ENCODE measurements at regions not wholly inside any gene's neighbourhood (a gene's known extent, or its start where the extent isn't known, plus 50 kb on each side); places are given as distances from the start of the nearest gene placed in this dataset.
"Not testable (repeated sequence)": the region's sequence is repeated elsewhere in the genome, so short reads cannot be mapped to it uniquely, and the experiment has no call there.

- not testable (repeated sequence) for FAIRE-seq
These were observed 758.3 kb upstream of the NXPH2 start for GRCh38 chr2:139538332-139539020.

- no peak for FAIRE-seq
These were observed 748.9 kb upstream of the NXPH2 start for GRCh38 chr2:139529080-139529479.

GRCh38 chr2:139526781-139527180, 746.6 kb upstream of the NXPH2 start:
- no peak for FAIRE-seq

GRCh38 chr2:139518321-139518720, 738.1 kb upstream of the NXPH2 start:
- FAIRE-seq = no peak

GRCh38 chr2:139514951-139515350, 734.8 kb upstream of the NXPH2 start:
- FAIRE-seq = no peak

GRCh38 chr2:139495851-139496250, 715.7 kb upstream of the NXPH2 start:
- no peak for FAIRE-seq

GRCh38 chr2:139492131-139492680, 712.0 kb upstream of the NXPH2 start:
- no peak for FAIRE-seq

- FAIRE-seq = no peak
These were observed 700.0 kb upstream of the NXPH2 start for GRCh38 chr2:139480161-139480650.

GRCh38 chr2:139478165-139478914, 698.1 kb upstream of the NXPH2 start:
- no peak for FAIRE-seq

GRCh38 chr2:139477618-139478017, 697.4 kb upstream of the NXPH2 start:
- no peak for FAIRE-seq

GRCh38 chr2:139469985-139470384, 689.8 kb upstream of the NXPH2 start:
- no peak for FAIRE-seq

GRCh38 chr2:139465789-139466188, 685.6 kb upstream of the NXPH2 start:
- FAIRE-seq = no peak

GRCh38 chr2:139457873-139458272, 677.7 kb upstream of the NXPH2 start:
- no peak for FAIRE-seq

GRCh38 chr2:139454251-139454650, 674.1 kb upstream of the NXPH2 start:
- no peak for FAIRE-seq

- FAIRE-seq = no peak
These were observed 658.9 kb upstream of the NXPH2 start for GRCh38 chr2:139439100-139439499.

GRCh38 chr2:139438478-139438877, 658.3 kb upstream of the NXPH2 start:
- no peak for FAIRE-seq

- FAIRE-seq = no peak
These were observed 647.0 kb upstream of the NXPH2 start for GRCh38 chr2:139427164-139427563.

- FAIRE-seq = no peak
These were observed 643.9 kb upstream of the NXPH2 start for GRCh38 chr2:139424101-139424500.

- FAIRE-seq = no peak
These were observed 631.0 kb upstream of the NXPH2 start for GRCh38 chr2:139411236-139411635.

- not testable (repeated sequence) for FAIRE-seq
These were observed 630.6 kb upstream of the NXPH2 start for GRCh38 chr2:139410833-139411174.

GRCh38 chr2:139410147-139410832, 630.1 kb upstream of the NXPH2 start:
- FAIRE-seq = not testable (repeated sequence)

GRCh38 chr2:139409212-139409611, 629.0 kb upstream of the NXPH2 start:
- FAIRE-seq = no peak

GRCh38 chr2:139403948-139404347, 623.8 kb upstream of the NXPH2 start:
- FAIRE-seq = no peak

- no peak for FAIRE-seq
These were observed 614.6 kb upstream of the NXPH2 start for GRCh38 chr2:139394801-139395200.

Measured in islet of Langerhans (tissue), 1 donor.